ENCODE measurements at regions not wholly inside any gene's neighbourhood (a gene's known extent, or its start where the extent isn't known, plus 50 kb on each side); places are given as distances from the start of the nearest gene placed in this dataset.
"Not testable (repeated sequence)": the region's sequence is repeated elsewhere in the genome, so short reads cannot be mapped to it uniquely, and the experiment has no call there.

GRCh38 chr18:2166876-2167275 is 404.4 kb downstream of the METTL4 start:
- not testable (repeated sequence) for TF ChIP-seq FOSL1 (IDR thresholded peaks at IDR 0.05; ENCODE audit: low read depth); POLR2A (IDR thresholded peaks at IDR 0.05; ENCODE audit: borderline replicate concordance, extremely low read depth, insufficient read depth, insufficient read length); CTCF (IDR thresholded peaks at IDR 0.05 in 2 of 3, conservative IDR thresholded peaks at IDR 0.05 in 1 of 3; ENCODE audit: borderline replicate concordance in 1 of 3, insufficient read depth in 1 of 3, low read depth in 2 of 3, low read length in 2 of 3); EZH2phosphoT487 (IDR thresholded peaks at IDR 0.05; ENCODE audit: borderline replicate concordance); REST (IDR thresholded peaks at IDR 0.05; ENCODE audit: low read depth); ATF3 (IDR thresholded peaks at IDR 0.05); MAX (IDR thresholded peaks at IDR 0.05); POLR2AphosphoS5 (IDR thresholded peaks at IDR 0.05; ENCODE audit: low read depth, low read length); ZBTB33 (IDR thresholded peaks at IDR 0.05; ENCODE audit: extremely low read depth, insufficient replicate concordance, low read length); JUND (IDR thresholded peaks at IDR 0.05)
